HEK293T (cell line): ENCODE measurements at regions not wholly inside any gene's neighbourhood (a gene's known extent, or its start where the extent isn't known, plus 50 kb on each side); places are given as distances from the start of the nearest gene placed in this dataset.

Experiments used
- ARNT ChIP-seq: fragments of 450-650 bp; IDR thresholded peaks from 2 replicates; pipeline ENCODE4 v1.6.1; 2017; ENCODE audit warnings: mild to moderate bottlenecking
- BHLHE40 ChIP-seq: fragments of 450-650 bp; IDR thresholded peaks from 2 replicates; pipeline ENCODE4 v1.6.1; 2016; ENCODE audit warnings: mild to moderate bottlenecking, moderate library complexity, borderline replicate concordance
- ELF4 ChIP-seq: fragments of 450-650 bp; IDR thresholded peaks from 2 replicates; pipeline ENCODE4 v1.6.1; 2017; ENCODE audit warnings: antibody characterized with exemption
- FOXA1 ChIP-seq: fragments of 450-650 bp; IDR thresholded peaks from 2 replicates; pipeline ENCODE4 v1.6.1; 2016; ENCODE audit warnings: mild to moderate bottlenecking
- FOXK2 ChIP-seq: fragments of 450-650 bp; IDR thresholded peaks from 2 replicates; pipeline ENCODE4 v1.6.1; 2016; ENCODE audit warnings: mild to moderate bottlenecking
- FOXM1 ChIP-seq: fragments of 450-650 bp; IDR thresholded peaks from 2 replicates; pipeline ENCODE4 v1.6.1; 2017; ENCODE audit warnings: mild to moderate bottlenecking, borderline replicate concordance
- HDGF ChIP-seq: fragments of 450-650 bp; IDR thresholded peaks from 2 replicates; pipeline ENCODE4 v1.6.1; 2017; ENCODE audit warnings: antibody characterized with exemption, borderline replicate concordance
- L3MBTL2 ChIP-seq: fragments of 450-650 bp; conservative IDR thresholded peaks from 2 replicates; pipeline ENCODE4 v1.6.1; 2016; ENCODE audit warnings: mild to moderate bottlenecking
- SP1 ChIP-seq: fragments of 450-650 bp; IDR thresholded peaks from 2 replicates; pipeline ENCODE4 v1.6.1; 2017
- SUZ12 ChIP-seq: fragments of 450-650 bp; IDR thresholded peaks from 2 replicates; pipeline ENCODE4 v1.6.1; 2016; ENCODE audit warnings: mild to moderate bottlenecking
- ZNF384 ChIP-seq: fragments of 450-650 bp; IDR thresholded peaks from 2 replicates; pipeline ENCODE4 v1.6.1; 2016

DNA sequence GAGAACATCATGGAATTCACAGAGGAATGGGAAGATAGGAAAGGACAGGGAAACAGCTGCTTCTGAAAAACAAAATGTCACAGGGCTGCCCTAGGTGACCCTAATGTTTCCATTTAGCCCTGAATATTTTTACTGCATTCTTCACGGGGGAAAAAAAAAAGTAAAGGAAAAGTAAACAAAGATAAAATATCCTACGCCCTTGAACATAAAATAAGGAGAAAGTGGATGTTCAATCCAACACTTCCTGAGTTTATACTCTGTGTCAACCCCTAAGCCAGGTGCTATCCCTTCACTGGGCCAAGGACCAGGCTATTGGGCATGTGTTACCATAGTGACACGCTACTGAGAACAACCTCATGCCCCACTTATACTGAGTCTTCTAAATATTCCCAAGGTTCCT is 84.7 kb downstream of the FAM76B start:
- no peak for TF ChIP-seq SP1
- TF ChIP-seq FOXK2, result no peak
- no peak for TF ChIP-seq ZNF384
- no peak for TF ChIP-seq L3MBTL2
- no peak for TF ChIP-seq SUZ12
- no peak for TF ChIP-seq BHLHE40
- no peak for TF ChIP-seq FOXM1
- no peak for TF ChIP-seq ARNT
- TF ChIP-seq FOXA1, result no peak
- TF ChIP-seq ELF4, result no peak
- no peak for TF ChIP-seq HDGF
